Sigmoid colon (tissue), 6 donors: ENCODE measurements at regions not wholly inside any gene's neighbourhood (a gene's known extent, or its start where the extent isn't known, plus 50 kb on each side); places are given as distances from the start of the nearest gene placed in this dataset.

ENCODE experiments used
- DNase-seq: peaks from one replicate; pipeline ENCODE4 v3.0.0-alpha.2; 2019
- H3K27ac ChIP-seq, 4 donors: fragments of 200-600 bp; sonication (generic); one replicate each; pipeline ENCODE4 v1.5.1; 2016 to 2019; ENCODE audit warnings: mild to moderate bottlenecking in 1 of 4
- H3K27me3 ChIP-seq, 3 donors: fragments of 200-600 bp; sonication (generic); one replicate each; pipeline ENCODE4 v1.5.1; 2019; ENCODE audit warnings: mild to moderate bottlenecking in 1 of 3
- H3K36me3 ChIP-seq, 4 donors: fragments of 200-600 bp; sonication (generic); one replicate each; pipeline ENCODE4 v1.5.1; 2016 to 2019
- H3K4me1 ChIP-seq, 4 donors: fragments of 200-600 bp; sonication (generic); one replicate each; pipeline ENCODE4 v1.5.1; 2017 to 2019
- H3K4me3 ChIP-seq, 4 donors: fragments of 200-600 bp; sonication (generic); one replicate each; pipeline ENCODE4 v1.5.1; 2017 to 2019; ENCODE audit warnings: mild to moderate bottlenecking in 2 of 4, moderate library complexity in 1 of 4
- H3K9me3 ChIP-seq, 4 donors: fragments of 200-600 bp in 3 of 4; sonication (generic) in 3 of 4; one replicate each; pipeline versions ENCODE4 v1.5.1 to v1.6.1; 2013 to 2019
- CTCF ChIP-seq, 4 experiments: fragments of 450-650 bp in 3 of 4; fragments of 200-600 bp in 1 of 4; IDR thresholded peaks; one replicate each; pipeline ENCODE4 v1.5.1; 2016 to 2019; ENCODE audit warnings: antibody characterized with exemption in 4 of 4, mild to moderate bottlenecking in 3 of 4, moderate library complexity in 2 of 4
- EP300 ChIP-seq, 4 donors: sonication (generic); formaldehyde crosslinking; IDR thresholded peaks; one replicate each; pipeline ENCODE4 v1.6.1; 2017; ENCODE audit warnings: antibody characterized with exemption in 4 of 4
- POLR2A ChIP-seq, 2 donors: fragments of 450-650 bp; IDR thresholded peaks; one replicate each; pipeline ENCODE4 v1.6.1; 2016; ENCODE audit warnings: antibody characterized with exemption in 2 of 2, mild to moderate bottlenecking in 2 of 2, moderate library complexity in 2 of 2
- POLR2AphosphoS5 ChIP-seq, 4 donors: sonication (generic); formaldehyde crosslinking; IDR thresholded peaks; one replicate each; pipeline ENCODE4 v1.6.1; 2017; ENCODE audit warnings: antibody characterized with exemption in 4 of 4
- WGBS, 2 donors: extraction: QIAGEN DNeasy Blood & Tissue Kit; methylation state at CpG; one replicate each; pipeline ENCODE4 v1.1.7; 2013; 5-methylcytosine and 5-hydroxymethylcytosine counted together
- intact Hi-C: fragments of 100-400 bp; cut with DNase I; formaldehyde crosslinking; loops from one replicate; pipeline ENCODE4 v1.15.1; 2023
- donor health status: healthy with polysubstance abuse.
- donor health status: healthy.

GRCh38 chr21:41684381-41685245 is 82.2 kb downstream of the RIPK4 start:
- no peak overlapping the region for H3K27ac ChIP-seq
- H3K27me3 ChIP-seq = no peaks in the 10 kb centered on the region
- no peaks in the 10 kb centered on the region for H3K9me3 ChIP-seq
- 44 to 65% methylated on average over 26 of the region's 26 CpGs for WGBS, 2 donors
- intact Hi-C loops = no loop called here
- DNase-seq = no peak
- no peak overlapping the region for H3K4me3 ChIP-seq
- TF ChIP-seq EP300 (IDR thresholded peaks at IDR 0.05) = no peak
- TF ChIP-seq POLR2A (IDR thresholded peaks at IDR 0.05) = no peak
- TF ChIP-seq POLR2AphosphoS5 (IDR thresholded peaks at IDR 0.05) = no peak
- TF ChIP-seq CTCF (IDR thresholded peaks at IDR 0.05) = no peak
- H3K36me3 ChIP-seq = no peaks in the 10 kb centered on the region
- H3K4me1 ChIP-seq = no peaks in the 10 kb centered on the region

GRCh38 chr21:41683815-41684214 is 83.0 kb downstream of the RIPK4 start:
- intact Hi-C loops = no loop called here
- H3K36me3 ChIP-seq = no peaks in the 10 kb centered on the region
- WGBS, 2 donors = 78 to 83% methylated on average over 10 of the region's 10 CpGs
- DNase-seq = no peak
- H3K4me1 ChIP-seq = peaks cover 0 to 6% (median 0%) of the 10 kb centered on the region in 4 donors
- no peak overlapping the region for H3K27ac ChIP-seq
- no peak overlapping the region for H3K4me3 ChIP-seq
- no peaks in the 10 kb centered on the region for H3K9me3 ChIP-seq
- H3K27me3 ChIP-seq = no peaks in the 10 kb centered on the region
- TF ChIP-seq POLR2AphosphoS5 (IDR thresholded peaks at IDR 0.05) (no peak), EP300 (IDR thresholded peaks at IDR 0.05) (no peak), CTCF (IDR thresholded peaks at IDR 0.05) (no peak), POLR2A (IDR thresholded peaks at IDR 0.05) (no peak)

- no peaks in the 10 kb centered on the region for H3K9me3 ChIP-seq
- no peak overlapping the region for H3K4me3 ChIP-seq
- H3K4me1 ChIP-seq = peaks cover 0 to 11% (median 2%) of the 10 kb centered on the region in 4 donors
- no peak overlapping the region for H3K27ac ChIP-seq
- no peaks in the 10 kb centered on the region for H3K27me3 ChIP-seq
- WGBS, 2 donors = 77 to 82% methylated on average over 17 of the region's 17 CpGs
- intact Hi-C loops = no loop called here
- TF ChIP-seq POLR2A (IDR thresholded peaks at IDR 0.05) = no peak
- no peak for TF ChIP-seq POLR2AphosphoS5 (IDR thresholded peaks at IDR 0.05)
- TF ChIP-seq EP300 (IDR thresholded peaks at IDR 0.05) = no peak
- no peak for TF ChIP-seq CTCF (IDR thresholded peaks at IDR 0.05)
- DNase-seq = no peak
- no peaks in the 10 kb centered on the region for H3K36me3 ChIP-seq
These were observed 84.1 kb downstream of the RIPK4 start for GRCh38 chr21:41682719-41683179.

- H3K27ac ChIP-seq = no peak overlapping the region
- H3K4me3 ChIP-seq = no peak overlapping the region
- no peaks in the 10 kb centered on the region for H3K27me3 ChIP-seq
- no peaks in the 10 kb centered on the region for H3K36me3 ChIP-seq
- TF ChIP-seq CTCF (IDR thresholded peaks at IDR 0.05) (no peak), POLR2A (IDR thresholded peaks at IDR 0.05) (no peak), POLR2AphosphoS5 (IDR thresholded peaks at IDR 0.05) (no peak), EP300 (IDR thresholded peaks at IDR 0.05) (no peak)
- no peak for DNase-seq
- intact Hi-C loops = no loop called here
- no peaks in the 10 kb centered on the region for H3K9me3 ChIP-seq
- H3K4me1 ChIP-seq = peaks cover 0 to 11% (median 2%) of the 10 kb centered on the region in 4 donors
- WGBS, 2 donors = 90 to 91% methylated on average over 24 of the region's 24 CpGs
These were observed 84.7 kb downstream of the RIPK4 start for GRCh38 chr21:41681939-41682718.
